ENCODE measurements at regions not wholly inside any gene's neighbourhood (a gene's known extent, or its start where the extent isn't known, plus 50 kb on each side); places are given as distances from the start of the nearest gene placed in this dataset.
A peak's percentile ranks its signal among the peaks of the same experiment; 100 is the strongest.
"Not testable (repeated sequence)": the region's sequence is repeated elsewhere in the genome, so short reads cannot be mapped to it uniquely, and the experiment has no call there.

DNA sequence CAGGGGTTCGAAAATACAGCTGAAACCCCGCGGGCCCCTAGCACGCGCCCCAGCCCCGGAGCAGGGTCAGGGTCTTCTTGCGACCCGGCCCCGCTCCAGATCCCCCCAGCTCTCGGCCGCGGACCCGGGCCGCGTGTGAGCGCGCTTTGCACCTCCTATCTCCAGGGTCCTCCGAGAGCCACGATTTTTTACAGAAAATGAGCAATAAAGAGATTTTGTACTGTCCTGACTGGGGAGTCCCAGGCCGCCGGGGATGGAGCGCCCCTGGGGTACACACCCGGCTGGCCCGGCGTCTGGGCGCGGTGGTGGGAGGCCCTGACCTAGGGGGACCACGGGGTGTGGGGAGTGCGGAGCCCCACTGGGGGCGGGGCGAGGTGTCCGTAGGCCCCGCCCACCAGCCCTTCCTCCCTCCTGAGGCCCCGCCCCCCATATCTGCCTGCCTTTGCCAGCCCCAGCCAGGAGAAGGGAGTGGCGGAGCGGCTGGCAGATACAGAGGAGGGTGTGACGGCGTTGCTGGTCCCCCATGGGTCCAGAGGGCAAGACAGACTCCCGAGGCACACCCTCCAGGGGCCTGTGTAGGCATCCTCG is 92.7 kb upstream of the HMX1 start:
- ATAC-seq, result peak; percentile 31; the same call in 2 of the 3 replicates
- H3K4me3 ChIP-seq, result peak overlapping the region; percentile 69

DNA sequence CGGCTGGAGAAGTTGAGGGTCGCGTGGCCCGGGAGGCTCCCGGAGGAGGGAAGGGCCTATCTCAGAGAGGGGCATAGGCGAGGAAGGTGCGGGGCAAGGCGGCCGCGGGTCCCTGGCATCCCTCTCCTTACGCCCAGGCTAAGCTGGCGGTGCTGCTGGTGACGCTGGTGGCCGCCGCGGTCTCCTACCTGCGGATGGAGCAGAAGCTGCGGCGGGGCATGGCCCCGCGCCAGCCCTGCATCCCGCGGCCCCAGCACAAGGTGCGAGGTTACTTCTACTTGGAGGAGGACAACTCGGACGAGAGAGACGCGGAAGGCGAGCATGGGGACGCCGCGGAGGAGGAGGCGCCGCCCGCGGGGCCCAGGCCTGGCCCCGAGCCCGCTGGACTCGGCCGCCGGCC is 91.9 kb upstream of the HMX1 start:
- H3K4me2 ChIP-seq, result peak overlapping the region; percentile 85; the same call in 1 of the 2 replicates
- Mint-ChIP-seq H3K4me3 (peak overlapping the region; percentile 67), H3K27me3 (ENCODE audit: insufficient read depth, low read depth, poor library complexity) (peaks cover 20% of the 10 kb centered on the region)
- not testable (repeated sequence) for H3K9me3 Mint-ChIP-seq; H3K27ac ChIP-seq (ENCODE audit: low read depth); H3K4me1 ChIP-seq (ENCODE audit: insufficient read depth); H2AFZ ChIP-seq; H3K4me1 Mint-ChIP-seq; H3F3A ChIP-seq (replicated peaks; ENCODE audit: low read depth); H3K36me3 ChIP-seq (ENCODE audit: insufficient read depth); H3K36me3 Mint-ChIP-seq (ENCODE audit: low read depth); H3K27ac Mint-ChIP-seq; H3K79me2 ChIP-seq (replicated peaks; ENCODE audit: insufficient read depth); H3K9me2 ChIP-seq (ENCODE audit: insufficient read depth); ATAC-seq; H4K20me1 ChIP-seq (replicated peaks; ENCODE audit: insufficient read depth)
- peak overlapping the region; percentile 69 for H3K4me3 ChIP-seq
- H3K27me3 ChIP-seq (ENCODE audit: insufficient read depth), result peaks cover 22% of the 10 kb centered on the region
- DNase-seq (ENCODE audit: low spot score), result peak; percentile 19

More for the DNA sequence above, 92.7 kb upstream of the HMX1 start:
- not testable (repeated sequence) for H3F3A ChIP-seq (replicated peaks; ENCODE audit: low read depth); H3K27ac Mint-ChIP-seq; H3K9me3 Mint-ChIP-seq; H3K36me3 ChIP-seq (ENCODE audit: insufficient read depth); H3K4me1 ChIP-seq (ENCODE audit: insufficient read depth); H3K79me2 ChIP-seq (replicated peaks; ENCODE audit: insufficient read depth); H3K4me1 Mint-ChIP-seq; H3K27ac ChIP-seq (ENCODE audit: low read depth); H4K20me1 ChIP-seq (replicated peaks; ENCODE audit: insufficient read depth); H3K9me2 ChIP-seq (ENCODE audit: insufficient read depth); H3K36me3 Mint-ChIP-seq (ENCODE audit: low read depth)
- Mint-ChIP-seq H3K27me3 (ENCODE audit: insufficient read depth, low read depth, poor library complexity) (peaks cover 20% of the 10 kb centered on the region), H3K4me3 (peak overlapping the region; percentile 68; the same call in 2 of the 3 replicates)
- TF ChIP-seq POLR2AphosphoS5 (IDR thresholded peaks at IDR 0.05; ENCODE audit: low read depth), result peak; percentile 26; the same call in 1 of the 2 replicates
- H3K27me3 ChIP-seq (ENCODE audit: insufficient read depth), result peaks cover 22% of the 10 kb centered on the region
- H3K4me2 ChIP-seq, result peak overlapping the region; percentile 85
- 0 out of 2 replicates have a peak overlapping the region, but pooled peaks have one; percentile 38 for H2AFZ ChIP-seq
- peak; percentile 69 for DNase-seq (ENCODE audit: low spot score)

DNA sequence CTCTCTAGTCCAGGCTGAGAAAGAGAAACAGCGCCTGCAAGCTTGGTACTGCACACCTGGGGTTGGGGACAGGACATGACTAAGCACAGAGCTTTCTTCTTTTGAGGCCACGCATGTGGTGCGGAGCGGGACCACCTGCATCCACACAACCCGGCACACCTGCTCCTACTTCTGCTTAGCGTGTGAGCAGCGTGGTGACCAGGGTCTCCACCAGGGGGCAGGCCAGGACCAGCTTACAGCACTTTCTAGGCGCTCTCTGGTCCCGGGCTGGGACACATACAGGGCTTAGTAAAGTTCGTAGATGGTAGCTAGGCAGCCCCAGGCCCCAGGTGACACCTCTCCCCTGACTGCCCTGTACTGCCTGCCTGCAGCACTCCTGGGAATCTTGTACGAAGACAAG is 89.7 kb upstream of the HMX1 start:
- peak; percentile 90 for DNase-seq (ENCODE audit: low spot score)
- not testable (repeated sequence) for H3K4me2 ChIP-seq; H3K4me1 ChIP-seq (ENCODE audit: insufficient read depth); H3K4me3 Mint-ChIP-seq; H3K79me2 ChIP-seq (replicated peaks; ENCODE audit: insufficient read depth); ATAC-seq; H3K36me3 ChIP-seq (ENCODE audit: insufficient read depth); H4K20me1 ChIP-seq (replicated peaks; ENCODE audit: insufficient read depth); H2AFZ ChIP-seq; H3K27ac ChIP-seq (ENCODE audit: low read depth); H3F3A ChIP-seq (replicated peaks; ENCODE audit: low read depth); H3K27ac Mint-ChIP-seq; H3K36me3 Mint-ChIP-seq (ENCODE audit: low read depth); H3K9me3 Mint-ChIP-seq; H3K4me3 ChIP-seq; H3K4me1 Mint-ChIP-seq; H3K9me2 ChIP-seq (ENCODE audit: insufficient read depth)
- TF ChIP-seq CTCF (conservative IDR thresholded peaks at IDR 0.05; ENCODE audit: low read depth in 2 of 2), result peak; percentile 54 to 85
- peaks cover 16% of the 10 kb centered on the region for H3K27me3 Mint-ChIP-seq (ENCODE audit: insufficient read depth, low read depth, poor library complexity)
- H3K27me3 ChIP-seq (ENCODE audit: insufficient read depth), result peaks cover 22% of the 10 kb centered on the region

GRCh38 chr4:8959471-8959870 is 87.8 kb upstream of the HMX1 start:
- not testable (repeated sequence) for H3K4me2 ChIP-seq; H3K27ac ChIP-seq (ENCODE audit: low read depth); H3K4me3 Mint-ChIP-seq; H3K27ac Mint-ChIP-seq; H3K36me3 ChIP-seq (ENCODE audit: insufficient read depth); H3K4me1 ChIP-seq (ENCODE audit: insufficient read depth); H3K4me1 Mint-ChIP-seq; DNase-seq (ENCODE audit: low spot score); H2AFZ ChIP-seq; H3F3A ChIP-seq (replicated peaks; ENCODE audit: low read depth); H3K36me3 Mint-ChIP-seq (ENCODE audit: low read depth); H3K4me3 ChIP-seq; H3K9me3 Mint-ChIP-seq; ATAC-seq; H3K9me2 ChIP-seq (ENCODE audit: insufficient read depth); H4K20me1 ChIP-seq (replicated peaks; ENCODE audit: insufficient read depth); H3K79me2 ChIP-seq (replicated peaks; ENCODE audit: insufficient read depth)
- peaks cover 12% of the 10 kb centered on the region for H3K27me3 Mint-ChIP-seq (ENCODE audit: insufficient read depth, low read depth, poor library complexity)
- H3K27me3 ChIP-seq (ENCODE audit: insufficient read depth), result peaks cover 22% of the 10 kb centered on the region

GRCh38 chr4:8954001-8954400 is 82.4 kb upstream of the HMX1 start:
- not testable (repeated sequence) for H3K27me3 Mint-ChIP-seq (ENCODE audit: insufficient read depth, low read depth, poor library complexity); H3K9me3 Mint-ChIP-seq; H3K4me3 Mint-ChIP-seq

DNA sequence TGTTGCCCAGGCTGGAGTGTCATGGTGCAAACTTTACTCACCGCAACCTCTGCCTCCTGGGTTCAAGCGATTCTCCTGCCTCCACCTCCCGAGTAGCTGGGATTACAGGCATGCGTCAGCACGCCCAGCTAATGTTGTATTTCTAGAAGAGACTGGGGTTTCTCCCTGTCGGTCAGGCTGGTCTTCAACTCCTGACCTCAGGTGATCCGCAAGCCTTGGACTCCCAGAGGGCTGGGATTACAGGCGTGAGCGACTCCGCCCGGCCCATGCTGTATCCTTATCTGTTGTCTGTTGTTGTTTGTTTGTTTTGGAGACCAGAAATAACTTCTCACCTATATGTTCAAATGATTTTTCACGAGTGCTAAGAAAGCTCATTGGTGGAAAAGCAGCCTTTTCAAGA is 81.2 kb upstream of the HMX1 start:
- not testable (repeated sequence) for H3K36me3 Mint-ChIP-seq (ENCODE audit: low read depth); H3K27ac ChIP-seq (ENCODE audit: low read depth); DNase-seq (ENCODE audit: low spot score); H3K4me1 Mint-ChIP-seq; H3K79me2 ChIP-seq (replicated peaks; ENCODE audit: insufficient read depth); H3F3A ChIP-seq (replicated peaks; ENCODE audit: low read depth); H3K4me3 Mint-ChIP-seq; H3K4me3 ChIP-seq; H2AFZ ChIP-seq; H3K4me1 ChIP-seq (ENCODE audit: insufficient read depth); H3K27me3 ChIP-seq (ENCODE audit: insufficient read depth); H3K27ac Mint-ChIP-seq; H3K9me3 Mint-ChIP-seq; H4K20me1 ChIP-seq (replicated peaks; ENCODE audit: insufficient read depth); ATAC-seq; H3K36me3 ChIP-seq (ENCODE audit: insufficient read depth); H3K9me2 ChIP-seq (ENCODE audit: insufficient read depth); H3K27me3 Mint-ChIP-seq (ENCODE audit: insufficient read depth, low read depth, poor library complexity); H3K4me2 ChIP-seq

More at GRCh38 chr4:8954001-8954400, 82.4 kb upstream of the HMX1 start:
- not testable (repeated sequence) for H3K36me3 ChIP-seq (ENCODE audit: insufficient read depth); H3K9me2 ChIP-seq (ENCODE audit: insufficient read depth); H3K27me3 ChIP-seq (ENCODE audit: insufficient read depth); ATAC-seq; H3K4me1 Mint-ChIP-seq; H3K36me3 Mint-ChIP-seq (ENCODE audit: low read depth); H3K27ac ChIP-seq (ENCODE audit: low read depth); H3F3A ChIP-seq (replicated peaks; ENCODE audit: low read depth); H2AFZ ChIP-seq; H3K4me1 ChIP-seq (ENCODE audit: insufficient read depth); H3K27ac Mint-ChIP-seq; H3K4me2 ChIP-seq; DNase-seq (ENCODE audit: low spot score); H3K79me2 ChIP-seq (replicated peaks; ENCODE audit: insufficient read depth); H3K4me3 ChIP-seq; H4K20me1 ChIP-seq (replicated peaks; ENCODE audit: insufficient read depth)
